Pancreas (tissue), 10 donors: ENCODE measurements at regions not wholly inside any gene's neighbourhood (a gene's known extent, or its start where the extent isn't known, plus 50 kb on each side); places are given as distances from the start of the nearest gene placed in this dataset.
"Not testable (repeated sequence)": the region's sequence is repeated elsewhere in the genome, so short reads cannot be mapped to it uniquely, and the experiment has no call there.

Experiments
- ATAC-seq, 4 donors: fragments of 200-7000 bp; cut with Tn5 transposase; one replicate each; pipeline versions ENCODE4 v1.8.0 to v1.9.1; 2020; ENCODE audit warnings: mild to moderate bottlenecking in 4 of 4, moderate library complexity in 4 of 4
- DNase-seq, 6 donors: peaks; one replicate each; pipeline ENCODE4 v3.0.0-alpha.2; 2020
- FAIRE-seq: peaks from 2 replicates; lab custom pipeline; 2012; peaks lifted over from hg19 to GRCh38; lab: Jason Lieb, UNC
- H3K27ac ChIP-seq, 4 donors: fragments of 200-600 bp; sonication (generic); 1 replicate in 3 of 4; 2 replicates in 1 of 4; pipeline versions ENCODE4 v1.5.0 to v1.8.0; 2020
- H3K27me3 ChIP-seq, 4 donors: fragments of 200-600 bp; one replicate each; pipeline ENCODE4 v1.8.0; 2021
- H3K36me3 ChIP-seq, 3 donors: fragments of 200-600 bp; sonication (generic) in 1 of 3; one replicate each; pipeline versions ENCODE4 v1.5.0 to v1.8.0; 2020 to 2021
- H3K4me1 ChIP-seq, 3 donors: fragments of 200-600 bp; one replicate each; pipeline ENCODE4 v1.8.0; 2021
- H3K4me3 ChIP-seq, 4 donors: fragments of 200-600 bp; sonication (generic) in 2 of 4; one replicate each; pipeline versions ENCODE4 v1.5.0 to v1.8.0; 2020 to 2021
- H3K9me3 ChIP-seq, 4 donors: fragments of 200-600 bp; one replicate each; pipeline ENCODE4 v1.8.0; 2021
- WGBS, 2 donors: extraction: QIAGEN DNeasy Blood & Tissue Kit; methylation state at CpG; one replicate each; pipeline ENCODE4 v1.1.7; 2013; 5-methylcytosine and 5-hydroxymethylcytosine counted together
- intact Hi-C, 3 donors: fragments of 100-400 bp; cut with DNase I; formaldehyde crosslinking; loops; one replicate each; pipeline versions ENCODE4 v1.11.1 to v1.14.2; 2022
- TF ChIP-seq, protein P1 (sequence below), 4 donors: fragments of 200-600 bp; sonication (generic) in 3 of 4; IDR thresholded peaks; one replicate each; pipeline versions ENCODE4 v1.5.0 to v1.8.0; 2021; ENCODE audit warnings: antibody characterized with exemption in 4 of 4
- donor health status: healthy with polysubstance abuse.
- donor health status: DM: no; HTN: no; CAD: no; lungs with moderate emphysema.
- donor health status: DM: no; HTN: no; CAD: no.
- donor health status: control.
- donor health status: control.
- donor health status: Bipolar disorder and iron deficiency.
- donor health status: DM: yes; HTN: yes; CAD: no.
- donor health status: DM: no; HTN: no; CAD: no.
- donor health status: DM: no; HTN: no; CAD: no.
- donor health status: DM: yes; HTN: yes; CAD: no.

DNA sequence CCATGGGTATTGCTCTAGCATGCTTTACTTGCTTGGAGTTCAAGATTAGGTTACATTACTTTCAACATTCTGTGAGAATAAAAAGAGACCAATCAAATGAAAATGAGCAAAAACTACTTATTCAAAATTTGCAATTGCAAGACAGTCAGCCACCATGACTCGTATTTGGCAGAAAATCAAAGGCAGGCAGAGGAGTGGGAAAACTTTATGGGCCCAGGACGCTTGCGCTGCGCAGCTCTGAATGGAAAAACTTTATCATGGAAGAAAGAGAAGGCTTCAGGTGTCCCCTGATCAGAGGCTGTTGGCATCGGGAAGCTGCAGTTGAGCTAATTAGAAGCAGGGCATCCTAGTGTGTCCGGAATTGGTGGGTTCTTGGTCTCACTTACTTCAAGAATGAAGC, 250.6 kb downstream of the USP46 start:
- Histone ChIP-seq H3K27ac (no peak overlapping the region), H3K36me3 (no peaks in the 10 kb centered on the region), H3K4me3 (no peak overlapping the region), H3K9me3 (no peaks in the 10 kb centered on the region), H3K4me1 (no peaks in the 10 kb centered on the region), H3K27me3 (no peaks in the 10 kb centered on the region)
- FAIRE-seq (no peak), DNase-seq (no peak), ATAC-seq (no peak)
- TF ChIP-seq, protein P1, sequence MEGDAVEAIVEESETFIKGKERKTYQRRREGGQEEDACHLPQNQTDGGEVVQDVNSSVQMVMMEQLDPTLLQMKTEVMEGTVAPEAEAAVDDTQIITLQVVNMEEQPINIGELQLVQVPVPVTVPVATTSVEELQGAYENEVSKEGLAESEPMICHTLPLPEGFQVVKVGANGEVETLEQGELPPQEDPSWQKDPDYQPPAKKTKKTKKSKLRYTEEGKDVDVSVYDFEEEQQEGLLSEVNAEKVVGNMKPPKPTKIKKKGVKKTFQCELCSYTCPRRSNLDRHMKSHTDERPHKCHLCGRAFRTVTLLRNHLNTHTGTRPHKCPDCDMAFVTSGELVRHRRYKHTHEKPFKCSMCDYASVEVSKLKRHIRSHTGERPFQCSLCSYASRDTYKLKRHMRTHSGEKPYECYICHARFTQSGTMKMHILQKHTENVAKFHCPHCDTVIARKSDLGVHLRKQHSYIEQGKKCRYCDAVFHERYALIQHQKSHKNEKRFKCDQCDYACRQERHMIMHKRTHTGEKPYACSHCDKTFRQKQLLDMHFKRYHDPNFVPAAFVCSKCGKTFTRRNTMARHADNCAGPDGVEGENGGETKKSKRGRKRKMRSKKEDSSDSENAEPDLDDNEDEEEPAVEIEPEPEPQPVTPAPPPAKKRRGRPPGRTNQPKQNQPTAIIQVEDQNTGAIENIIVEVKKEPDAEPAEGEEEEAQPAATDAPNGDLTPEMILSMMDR (IDR thresholded peaks at IDR 0.05) = no peak
- WGBS, 2 donors = 74 to 76% methylated on average over 6 of the region's 6 CpGs
- intact Hi-C loops = no loop called here

DNA sequence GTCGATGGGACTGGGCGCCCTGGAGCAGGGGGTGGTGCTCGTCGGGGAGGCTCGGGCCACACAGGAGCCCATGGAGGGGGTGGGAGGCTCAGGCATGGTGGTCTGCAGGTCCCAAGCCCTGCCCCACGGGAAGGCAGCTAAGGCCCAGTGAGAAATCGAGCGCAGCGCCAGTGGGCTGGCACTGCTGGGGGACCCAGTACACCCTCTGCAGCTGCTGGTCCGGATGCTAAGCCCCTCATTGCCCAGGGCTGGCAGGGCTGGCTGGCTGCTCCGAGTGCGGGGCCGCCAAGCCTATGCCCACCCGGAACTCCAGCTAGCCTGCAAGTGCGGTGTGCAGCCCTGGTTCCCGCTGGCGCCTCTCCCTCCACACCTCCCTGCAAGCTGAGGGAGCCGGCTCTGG, 249.3 kb downstream of the USP46 start:
- H3K27ac ChIP-seq, FAIRE-seq, H3K4me1 ChIP-seq, H3K4me3 ChIP-seq, H3K27me3 ChIP-seq, intact Hi-C loops, DNase-seq, H3K36me3 ChIP-seq, H3K9me3 ChIP-seq, ATAC-seq: not testable (repeated sequence)
- 87 to 93% methylated on average over 18 of the region's 18 CpGs for WGBS, 2 donors

DNA sequence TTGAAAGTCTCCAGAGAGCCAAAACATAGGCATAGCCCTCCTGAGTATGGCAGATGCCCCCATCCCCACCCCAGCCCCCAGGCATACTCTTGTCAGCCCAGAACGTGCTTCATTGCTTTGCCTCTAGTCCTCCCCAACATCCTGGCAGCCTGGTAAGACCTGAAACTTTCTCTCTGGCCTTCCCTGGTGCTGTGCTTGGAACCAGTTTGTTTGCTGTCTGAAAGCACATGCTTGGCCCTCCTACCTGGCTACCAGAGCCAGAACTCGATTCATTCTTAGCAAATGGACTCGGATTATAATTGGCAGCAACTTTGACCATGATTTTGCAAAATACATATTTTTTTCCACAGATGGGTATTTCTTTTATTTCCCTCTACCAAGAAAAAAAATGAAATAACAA, 248.1 kb downstream of the USP46 start:
- no peaks in the 10 kb centered on the region for H3K36me3 ChIP-seq
- H3K9me3 ChIP-seq = no peaks in the 10 kb centered on the region
- no peak overlapping the region for H3K4me3 ChIP-seq
- intact Hi-C loops = no loop called here
- no peak for FAIRE-seq
- no peaks in the 10 kb centered on the region for H3K4me1 ChIP-seq
- H3K27ac ChIP-seq = no peak overlapping the region
- no peak for ATAC-seq
- TF ChIP-seq, protein P1 (IDR thresholded peaks at IDR 0.05) = no peak
- no peak for DNase-seq
- H3K27me3 ChIP-seq = no peaks in the 10 kb centered on the region
- WGBS, 2 donors = 54 to 69% methylated on average over 3 of the region's 3 CpGs

DNA sequence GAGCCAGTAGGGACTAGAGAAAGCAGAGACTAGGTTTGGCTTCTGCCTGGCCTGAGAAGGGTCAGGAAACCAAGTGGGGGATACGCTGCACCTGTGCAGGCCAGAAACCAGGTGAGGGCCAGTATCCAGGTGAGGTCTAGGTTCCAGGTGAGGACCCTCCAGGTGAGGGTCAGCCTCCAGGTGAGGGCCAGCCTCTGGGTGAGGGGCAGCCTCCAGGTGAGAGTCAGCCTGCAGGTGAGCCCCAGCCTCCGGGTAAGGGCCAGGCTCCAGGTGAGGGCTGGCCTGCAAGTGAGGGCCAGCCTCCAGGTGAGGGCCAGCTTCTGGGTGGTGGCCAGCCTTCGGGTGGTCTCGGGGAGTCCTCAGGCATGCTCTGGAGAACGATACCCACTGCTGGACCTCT, 238.8 kb downstream of the USP46 start:
- ATAC-seq = no peak
- Histone ChIP-seq H3K4me3 (no peak overlapping the region), H3K27me3 (no peaks in the 10 kb centered on the region), H3K27ac (no peak overlapping the region), H3K4me1 (no peaks in the 10 kb centered on the region), H3K9me3 (no peaks in the 10 kb centered on the region), H3K36me3 (no peaks in the 10 kb centered on the region)
- no peak for FAIRE-seq
- DNase-seq = peak in 1 of 6 donors; percentile 44
- TF ChIP-seq, protein P1 (IDR thresholded peaks at IDR 0.05) = no peak
- 80 to 85% methylated on average over 5 of the region's 5 CpGs for WGBS, 2 donors
- intact Hi-C loops = no loop called here

DNA sequence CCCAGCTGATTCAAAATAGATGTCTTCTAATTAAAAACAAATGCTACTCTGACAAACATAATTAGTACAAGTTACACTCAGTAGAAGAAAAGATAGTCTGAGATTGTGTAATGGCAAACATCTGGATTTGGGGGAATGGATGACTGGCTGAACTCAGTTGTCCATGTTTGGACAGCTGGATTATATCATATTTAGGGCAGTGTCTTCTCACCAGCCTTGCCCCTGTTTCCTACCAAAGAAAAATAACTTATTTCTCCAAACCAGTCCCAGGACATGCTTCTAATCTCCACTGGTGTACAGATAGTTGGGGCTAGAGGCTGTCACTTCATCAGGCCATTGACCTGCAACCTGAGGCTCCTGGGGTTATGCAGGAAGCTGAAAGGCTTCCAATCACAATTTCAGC, 237.3 kb downstream of the USP46 start:
- no peaks in the 10 kb centered on the region for H3K27me3 ChIP-seq
- DNase-seq = no peak
- TF ChIP-seq, protein P1 (IDR thresholded peaks at IDR 0.05) = no peak
- H3K4me3 ChIP-seq = no peak overlapping the region
- H3K27ac ChIP-seq = no peak overlapping the region
- H3K4me1 ChIP-seq = no peaks in the 10 kb centered on the region
- no peaks in the 10 kb centered on the region for H3K36me3 ChIP-seq
- intact Hi-C loops = no loop called here
- no peaks in the 10 kb centered on the region for H3K9me3 ChIP-seq
- no peak for FAIRE-seq
- no peak for ATAC-seq

DNA sequence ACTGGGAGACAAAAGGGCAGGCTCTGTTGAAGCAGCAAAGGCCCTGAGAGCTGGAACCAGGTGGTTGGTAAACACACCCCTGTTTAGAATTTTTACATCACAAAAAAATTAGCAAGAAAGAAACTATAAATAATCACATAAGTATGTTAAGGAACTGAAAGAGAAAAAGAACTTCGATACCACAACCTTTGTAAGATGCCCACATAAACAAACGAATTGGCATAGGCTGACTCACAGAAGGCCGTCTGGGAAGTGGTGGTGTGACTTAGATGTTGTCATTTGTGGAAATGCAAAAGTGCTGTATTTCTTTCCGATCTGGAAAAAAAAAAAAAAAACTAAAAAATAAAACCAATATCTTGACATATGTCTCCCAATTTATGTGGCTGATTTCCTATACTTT, 235.1 kb downstream of the USP46 start:
- FAIRE-seq (no peak), DNase-seq (no peak), ATAC-seq (no peak)
- H3K27me3 ChIP-seq = no peaks in the 10 kb centered on the region
- TF ChIP-seq, protein P1 (IDR thresholded peaks at IDR 0.05) = no peak
- no peak overlapping the region for H3K4me3 ChIP-seq
- no peak overlapping the region for H3K27ac ChIP-seq
- 70 to 76% methylated on average over 4 of the region's 4 CpGs for WGBS, 2 donors
- H3K9me3 ChIP-seq = no peaks in the 10 kb centered on the region
- H3K36me3 ChIP-seq = no peaks in the 10 kb centered on the region
- intact Hi-C loops = no loop called here
- H3K4me1 ChIP-seq = no peaks in the 10 kb centered on the region
